Embryonic facial prominence (tissue), 1 donor: ENCODE measurements at regions not wholly inside any gene's neighbourhood (a gene's known extent, or its start where the extent isn't known, plus 50 kb on each side); places are given as distances from the start of the nearest gene placed in this dataset.
"Not testable (repeated sequence)": the region's sequence is repeated elsewhere in the genome, so short reads cannot be mapped to it uniquely, and the experiment has no call there.

Source experiments
- DNase-seq: peaks from one replicate; pipeline ENCODE4 v3.0.0-alpha.2; 2016; ENCODE audit errors: extremely low spot score

DNA sequence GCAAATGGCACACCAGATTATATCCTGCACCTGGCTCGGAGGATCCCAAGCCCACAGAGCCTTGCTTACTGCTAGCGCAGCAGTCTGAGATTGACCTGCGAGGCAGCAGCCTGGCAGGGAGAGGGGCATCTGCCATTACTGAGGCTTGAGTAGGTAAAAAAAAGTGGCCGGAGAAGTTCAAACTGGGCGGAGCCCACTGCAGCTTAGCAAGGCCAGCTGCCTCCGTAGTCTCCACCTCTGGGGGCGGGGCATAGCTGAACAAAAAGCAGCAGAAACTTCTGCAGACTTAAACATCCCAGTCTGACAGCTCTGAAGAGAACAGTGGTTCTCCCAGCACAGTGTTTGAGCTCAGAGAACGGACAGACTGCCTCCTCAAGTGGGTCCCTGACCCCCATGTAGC lies 85.4 kb upstream of the TMEM170B start:
- not testable (repeated sequence) for DNase-seq

DNA sequence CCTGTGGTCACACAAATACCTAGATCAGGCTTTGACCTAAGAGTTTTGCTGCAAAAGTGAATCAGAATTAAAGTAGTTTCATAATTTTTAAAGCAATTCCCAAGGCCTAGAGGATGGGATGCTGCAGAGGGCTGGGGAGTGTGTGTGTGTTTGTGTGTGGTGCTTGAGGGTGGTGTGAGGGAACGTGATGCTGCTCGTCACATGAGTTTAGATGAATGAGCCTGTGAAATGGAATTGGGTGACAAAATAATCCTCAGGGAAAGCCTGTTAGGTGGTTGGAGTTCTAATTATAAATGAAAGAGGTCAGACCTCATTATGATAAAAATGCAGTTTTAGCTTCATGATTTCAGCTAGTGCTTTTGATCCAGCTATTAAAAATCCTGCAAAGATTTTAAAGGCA lies 87.5 kb upstream of the TMEM170B start:
- DNase-seq = no peak

DNA sequence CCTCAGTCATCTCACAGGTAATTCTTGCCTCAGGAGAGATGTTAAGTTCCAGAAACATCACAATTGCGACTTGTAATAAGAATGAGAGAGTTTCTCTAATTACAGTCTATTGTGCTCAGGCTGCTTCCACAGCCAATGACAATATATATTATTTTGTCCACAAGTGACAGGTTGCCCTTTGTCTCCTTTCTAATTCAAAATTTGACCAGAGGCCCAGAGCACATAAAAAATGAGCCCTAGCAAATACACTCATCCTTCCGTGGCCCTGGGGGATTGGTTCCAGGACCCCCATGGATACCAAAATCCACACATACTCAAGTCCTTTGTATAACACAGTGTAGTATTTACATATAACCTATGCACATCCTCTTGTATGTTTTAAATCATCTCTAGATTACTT lies 88.1 kb upstream of the TMEM170B start:
- no peak for DNase-seq

DNA sequence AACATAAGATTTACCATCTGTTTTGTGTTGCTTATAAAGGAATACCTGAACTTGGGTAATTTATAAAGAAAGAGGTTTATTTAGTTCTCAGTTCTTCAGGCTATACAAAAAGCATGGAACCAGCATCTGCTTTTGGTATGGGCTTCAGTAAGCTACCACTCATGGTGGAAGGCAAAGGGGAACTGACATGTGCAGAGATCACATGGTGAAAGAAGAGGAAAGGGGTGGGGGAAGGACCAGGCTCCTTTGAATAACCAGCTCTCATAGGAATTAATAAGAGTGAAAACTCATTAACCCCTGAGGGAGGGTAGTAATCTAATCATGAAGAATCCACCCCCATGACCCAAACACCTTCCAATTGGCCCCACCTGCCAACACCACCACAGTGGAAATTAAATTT lies 89.5 kb upstream of the TMEM170B start:
- DNase-seq = no peak

DNA sequence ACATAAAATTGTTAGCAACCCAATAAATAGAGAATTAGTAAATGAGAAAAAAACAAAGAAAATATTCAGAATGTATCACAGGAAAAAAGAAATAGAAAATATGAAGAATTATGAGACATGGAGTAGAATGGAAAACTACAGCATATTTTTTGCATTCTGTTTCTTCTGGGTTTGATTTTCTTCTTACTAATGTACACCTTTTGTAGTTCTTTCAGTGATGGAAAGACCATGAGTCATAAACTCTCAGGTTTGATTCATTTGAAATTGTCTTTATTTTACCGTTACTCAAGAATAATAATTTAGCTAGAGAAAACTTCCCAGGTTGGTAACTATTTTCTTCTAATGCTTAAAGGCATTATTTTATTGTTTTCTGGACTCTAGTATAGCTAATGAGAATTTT lies 90.3 kb upstream of the TMEM170B start:
- DNase-seq = no peak

DNA sequence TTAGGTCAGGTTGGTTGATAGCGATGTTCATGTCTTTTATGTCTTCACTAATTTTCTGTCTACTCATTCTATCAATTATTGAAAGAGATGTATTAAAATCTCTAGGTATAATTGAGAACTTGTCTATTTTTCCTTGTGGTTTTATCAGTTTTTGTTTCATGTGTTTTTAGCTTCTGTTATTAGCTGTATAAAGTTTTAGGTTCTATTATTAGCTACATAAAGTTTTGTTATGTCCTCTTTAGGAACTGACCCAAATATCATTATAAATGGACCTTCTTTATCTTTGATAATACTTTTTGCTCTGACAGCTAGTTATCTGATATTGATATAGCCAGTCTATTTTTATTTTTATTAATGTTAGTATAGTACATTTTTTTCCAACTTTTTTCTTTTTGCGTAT lies 92.4 kb upstream of the TMEM170B start:
- no peak for DNase-seq

DNA sequence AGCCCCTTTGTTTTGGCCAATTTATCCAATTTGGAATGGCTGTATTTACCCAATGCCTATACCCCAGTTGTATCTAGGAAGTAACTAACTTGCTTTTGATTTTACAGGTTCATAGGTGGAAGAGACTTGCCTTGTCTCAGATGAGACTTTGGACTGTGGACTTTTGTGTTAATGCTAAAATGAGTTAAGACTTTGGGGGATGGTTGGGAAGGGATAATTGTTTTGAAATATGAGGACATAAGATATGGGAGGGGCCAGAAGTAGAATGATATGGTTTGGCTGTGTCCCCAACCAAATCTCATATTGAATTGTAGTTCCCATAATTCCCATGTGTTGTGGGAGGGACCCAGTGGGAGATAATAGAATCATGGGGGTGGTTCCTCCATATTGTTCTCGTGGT lies 94.4 kb upstream of the TMEM170B start:
- DNase-seq = not testable (repeated sequence)

DNA sequence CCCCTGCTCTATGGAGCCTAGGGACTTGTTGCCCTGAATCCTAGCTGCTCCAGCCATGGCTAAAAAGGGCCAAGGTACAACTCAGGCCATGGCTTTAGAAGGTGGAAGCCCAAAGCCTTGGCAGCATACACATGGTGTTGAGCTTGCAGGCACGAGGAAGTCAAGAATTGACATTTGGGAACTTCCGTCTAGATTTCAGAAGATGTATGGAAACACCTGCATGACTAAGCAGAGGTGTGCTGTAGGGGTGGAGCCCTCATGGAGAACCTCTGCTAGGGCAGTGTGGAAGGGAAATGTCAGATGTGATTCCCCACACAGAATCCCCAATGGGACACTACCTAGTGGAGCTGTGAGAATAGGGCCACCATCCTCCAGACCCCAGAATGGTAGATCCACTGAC lies 95.1 kb upstream of the TMEM170B start:
- DNase-seq = no peak

DNA sequence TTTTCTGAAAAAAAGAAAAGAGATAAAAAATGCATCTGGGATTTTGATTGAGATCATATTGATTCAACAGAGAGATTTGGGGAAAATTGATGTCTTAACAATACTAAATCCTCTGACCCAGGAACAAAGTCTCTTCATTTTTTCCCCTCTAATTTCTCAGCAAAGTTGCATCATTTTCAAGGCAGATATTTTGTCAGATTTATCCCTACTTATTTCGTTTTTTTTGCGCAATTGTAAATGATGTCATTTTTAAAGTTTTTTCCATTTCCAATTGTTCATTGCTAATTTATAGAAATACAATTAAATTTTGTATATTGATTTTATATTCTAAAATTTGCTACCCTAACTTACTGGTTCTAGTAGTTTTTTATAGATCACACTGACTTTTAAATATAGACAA lies 97.7 kb upstream of the TMEM170B start:
- DNase-seq = no peak

DNA sequence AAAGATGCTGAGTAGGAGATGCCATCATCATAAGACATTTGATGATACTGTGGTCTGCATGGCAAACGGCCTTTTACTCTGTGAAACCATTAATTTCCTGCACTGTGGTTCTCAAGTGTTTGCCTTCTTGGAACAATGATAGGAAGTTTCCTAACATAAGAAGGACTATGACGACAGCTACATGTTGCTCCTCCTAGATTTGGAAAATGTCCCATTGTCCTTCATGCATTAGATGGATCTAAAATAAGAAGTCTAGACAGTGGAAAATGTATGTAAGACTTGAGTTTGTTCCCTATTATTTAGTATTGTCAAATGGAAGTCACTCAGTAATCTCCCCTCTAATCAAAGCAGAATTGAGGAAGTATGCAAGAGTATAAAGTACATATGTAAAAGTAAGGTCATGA lies 98.5 kb upstream of the TMEM170B start:
- DNase-seq = no peak

DNA sequence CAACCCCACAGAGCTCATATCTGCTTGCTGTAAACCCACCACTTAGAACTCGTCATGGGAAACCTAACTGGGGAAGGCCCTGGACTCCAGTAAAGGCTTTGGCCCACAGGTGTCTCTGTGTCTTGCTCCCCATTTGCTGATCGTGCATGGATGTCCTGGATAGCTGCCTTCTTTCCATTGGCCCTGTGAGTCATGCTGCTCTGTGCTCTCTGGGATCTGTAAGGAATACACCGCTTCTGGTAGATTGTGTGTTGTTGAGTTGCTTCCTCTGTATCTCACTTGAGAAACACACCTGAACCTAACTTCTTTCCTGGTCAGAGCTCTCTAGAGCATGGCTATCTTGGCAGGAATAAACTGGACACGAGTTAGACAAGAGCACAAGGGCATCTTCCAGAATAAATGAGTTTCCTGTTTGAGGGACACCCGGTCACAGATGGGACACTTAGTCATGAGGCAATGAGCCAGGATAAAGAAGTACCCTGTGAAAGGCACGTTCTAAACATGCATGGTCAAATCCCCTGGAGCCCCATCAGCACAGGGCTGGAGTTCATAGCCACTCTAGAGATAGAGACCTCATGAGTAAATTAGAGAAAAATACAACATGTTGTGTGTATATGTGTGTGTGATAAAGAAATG lies 99.6 kb upstream of the TMEM170B start:
- DNase-seq = no peak

DNA sequence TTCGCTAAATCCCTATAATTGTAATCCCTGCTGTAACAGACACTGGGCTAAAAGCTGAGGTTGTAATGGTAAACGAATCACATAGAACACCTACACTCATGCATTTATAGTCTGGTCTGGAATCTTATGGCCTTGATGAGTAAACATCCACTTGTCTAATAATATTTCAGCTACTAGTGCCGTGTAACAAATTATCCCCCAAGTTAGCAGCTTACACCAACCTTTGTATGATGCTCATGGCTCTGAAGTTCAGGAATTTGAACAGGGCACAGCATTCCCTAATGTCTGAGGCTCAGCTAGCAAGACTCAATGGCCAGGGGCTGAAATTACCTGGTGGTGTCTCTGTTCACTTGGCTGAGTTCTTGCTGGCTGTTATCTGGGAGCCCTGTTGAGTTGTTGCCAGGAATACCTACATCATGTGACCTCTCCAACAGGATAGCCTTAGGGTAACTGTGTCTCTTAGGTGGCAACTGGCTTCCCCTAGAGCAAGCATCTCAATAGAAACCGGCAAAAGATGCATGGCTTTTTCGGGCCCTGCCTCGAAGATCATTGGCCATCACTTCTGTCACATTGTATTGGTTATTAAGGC lies 100.9 kb upstream of the TMEM170B start:
- DNase-seq = no peak

DNA sequence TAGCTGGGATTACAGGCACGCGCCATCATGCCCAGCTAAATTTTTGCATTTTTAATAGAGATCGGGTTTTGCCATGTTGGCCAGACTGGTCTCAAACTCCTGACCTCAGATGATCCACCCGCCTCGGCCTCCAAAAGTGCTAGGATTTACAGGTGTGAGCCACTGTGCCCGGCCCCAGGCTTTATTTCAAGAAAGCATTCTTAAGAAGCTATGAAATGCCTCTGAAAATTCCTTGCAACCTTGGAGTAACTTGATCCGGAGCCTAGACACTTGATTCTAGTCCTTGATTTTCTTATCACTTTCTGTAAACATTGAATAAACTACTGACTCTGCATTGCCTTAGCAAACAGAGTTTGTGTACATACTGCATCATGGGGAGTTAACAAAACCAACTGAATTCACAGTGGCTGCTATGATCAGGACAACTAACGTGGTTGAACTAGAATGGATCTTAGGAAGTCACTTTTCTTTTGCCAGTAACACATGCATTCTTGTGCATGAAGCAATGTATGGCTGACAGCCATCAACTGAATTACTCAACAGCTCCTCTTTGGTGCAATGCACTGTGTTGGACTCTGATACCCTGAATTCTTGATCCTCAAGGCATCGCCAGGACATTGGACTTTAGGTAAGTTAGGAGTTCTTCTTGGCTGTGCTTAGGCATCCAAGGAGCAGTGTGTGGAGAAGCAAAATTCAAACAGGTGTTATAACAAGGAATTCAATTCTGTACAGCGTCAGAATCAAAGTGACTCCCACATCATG lies 102.8 kb upstream of the TMEM170B start:
- DNase-seq = no peak

DNA sequence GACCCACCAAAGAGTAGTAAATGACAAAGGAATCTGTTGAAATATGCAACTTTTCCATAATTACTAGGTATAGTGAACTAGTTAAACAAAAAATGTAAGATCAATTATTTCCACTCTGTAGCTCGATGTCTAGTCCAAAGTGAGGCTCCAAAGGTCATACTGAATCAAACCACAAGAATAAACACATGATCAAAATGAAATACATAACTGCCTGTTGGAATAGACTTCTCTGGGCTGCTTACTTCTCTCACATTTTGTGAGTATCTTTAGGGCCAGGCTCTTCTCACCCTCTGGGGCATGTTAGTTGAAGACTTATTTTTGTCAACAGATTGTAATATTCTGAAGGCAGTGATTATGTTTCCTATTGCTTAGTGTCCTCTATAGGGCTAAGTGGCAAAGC lies 103.7 kb upstream of the TMEM170B start:
- DNase-seq = no peak

DNA sequence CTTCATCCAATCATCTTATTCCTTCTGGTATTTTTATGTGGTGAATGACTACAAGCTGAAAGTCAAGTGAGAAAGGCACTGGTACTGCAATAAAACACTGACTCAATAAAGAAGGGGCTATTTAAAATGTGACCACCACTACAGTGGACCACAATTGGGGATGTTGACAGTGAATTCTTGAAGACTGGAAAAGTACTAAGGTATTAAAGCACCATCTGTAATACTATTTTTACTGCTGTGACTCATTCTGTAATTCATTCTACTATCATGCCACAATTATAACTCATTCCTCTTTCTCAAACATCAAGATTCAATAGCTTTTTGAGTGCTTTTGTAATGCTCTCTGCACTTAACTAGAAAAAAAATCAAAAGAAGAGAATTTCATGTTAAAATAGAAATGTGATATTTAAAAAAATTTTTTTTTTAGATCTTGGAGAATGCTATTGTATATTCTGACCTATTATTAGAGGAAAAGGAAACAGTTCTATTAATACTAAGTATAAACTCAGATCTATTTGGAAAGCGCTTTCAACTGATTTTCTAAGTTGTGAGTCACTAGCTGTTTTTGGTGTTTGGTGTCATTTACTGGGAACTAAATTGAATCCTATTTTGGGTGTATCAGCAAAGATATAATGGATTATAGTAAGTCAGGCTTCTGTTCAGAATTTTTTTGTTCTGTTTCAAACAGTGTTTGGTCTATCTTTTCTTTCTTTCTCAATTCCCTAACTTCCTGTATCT lies 104.7 kb upstream of the TMEM170B start:
- DNase-seq = no peak

DNA sequence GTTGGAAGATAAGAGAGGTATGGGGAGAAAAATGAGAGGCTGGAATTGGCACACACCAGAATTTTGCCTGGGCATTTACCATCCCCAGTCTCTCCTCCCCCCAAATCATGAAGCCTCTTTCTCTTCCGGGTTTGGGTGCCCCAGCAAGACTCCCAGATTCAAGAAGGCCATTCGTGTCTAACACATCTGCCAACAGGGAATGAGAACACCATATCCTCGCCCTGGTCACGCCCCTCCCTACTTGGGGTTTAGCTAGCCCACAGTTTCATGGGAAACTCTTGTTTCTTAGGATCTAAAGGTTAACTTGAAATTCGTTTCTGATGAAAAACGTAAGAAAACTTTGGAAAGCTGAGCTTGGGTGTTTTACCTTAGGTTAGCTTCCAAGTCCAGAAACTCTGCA lies 105.5 kb upstream of the TMEM170B start:
- DNase-seq = no peak

DNA sequence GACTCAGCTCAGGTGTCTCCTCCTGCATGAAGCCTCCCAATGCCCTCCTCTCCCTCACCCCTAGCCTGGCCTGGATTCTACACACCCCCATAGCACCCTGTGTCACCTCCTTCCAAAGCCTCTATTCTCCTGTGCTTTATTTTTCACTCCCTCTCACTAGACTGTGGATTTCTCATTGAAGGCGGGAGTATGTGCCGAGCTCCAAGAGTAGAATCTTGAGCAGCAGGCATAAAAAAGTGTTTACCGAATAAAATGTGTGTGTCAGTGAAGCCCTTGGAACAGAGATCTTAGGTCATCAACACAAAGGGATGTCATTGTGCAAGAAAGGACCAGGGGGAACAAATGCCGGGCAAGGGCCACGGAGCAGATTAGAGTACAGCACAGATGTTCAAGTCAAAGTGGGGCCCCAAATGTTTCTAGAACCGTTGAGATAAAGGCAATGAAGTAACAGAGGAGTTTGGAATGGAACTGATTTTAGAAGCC lies 106.1 kb upstream of the TMEM170B start:
- DNase-seq = no peak

DNA sequence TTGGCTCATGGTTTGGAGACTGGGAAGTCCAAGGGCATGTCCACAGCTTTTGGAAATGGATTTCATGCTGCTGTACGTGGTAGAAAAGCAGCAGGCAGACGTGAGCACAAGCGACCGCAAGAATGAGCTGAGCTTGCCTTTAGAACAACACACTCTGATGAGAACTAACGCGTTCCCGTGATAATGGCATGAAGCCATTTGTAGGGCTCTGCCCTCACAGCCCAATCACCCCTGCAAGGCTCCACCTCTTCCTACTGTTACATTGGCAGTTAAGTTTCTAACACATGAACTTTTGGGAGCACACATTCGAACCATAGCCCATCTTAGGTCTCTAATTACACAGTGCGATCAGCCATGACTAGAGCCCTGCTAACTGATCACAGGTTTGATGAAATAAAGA lies 107.5 kb upstream of the TMEM170B start:
- DNase-seq = no peak

DNA sequence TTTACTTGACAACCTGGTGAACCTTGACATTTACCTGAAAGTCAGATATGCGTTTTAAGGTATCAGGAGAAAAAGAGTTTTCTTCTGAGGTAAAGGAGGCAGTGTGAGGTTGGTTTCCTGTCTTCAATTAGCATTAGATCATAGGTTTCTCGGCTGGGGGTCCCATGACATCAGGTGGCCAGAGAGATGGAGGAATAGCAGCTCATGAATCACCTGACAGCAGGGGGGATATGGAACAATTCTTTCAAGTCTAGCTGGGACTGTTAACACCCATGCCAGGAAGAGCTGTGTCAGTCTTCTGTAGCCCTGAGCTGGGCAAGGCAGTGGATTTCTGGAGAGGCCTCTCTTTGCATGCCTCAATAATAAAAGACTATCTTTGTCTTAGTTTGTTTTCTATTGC lies 108.0 kb upstream of the TMEM170B start:
- no peak for DNase-seq

DNA sequence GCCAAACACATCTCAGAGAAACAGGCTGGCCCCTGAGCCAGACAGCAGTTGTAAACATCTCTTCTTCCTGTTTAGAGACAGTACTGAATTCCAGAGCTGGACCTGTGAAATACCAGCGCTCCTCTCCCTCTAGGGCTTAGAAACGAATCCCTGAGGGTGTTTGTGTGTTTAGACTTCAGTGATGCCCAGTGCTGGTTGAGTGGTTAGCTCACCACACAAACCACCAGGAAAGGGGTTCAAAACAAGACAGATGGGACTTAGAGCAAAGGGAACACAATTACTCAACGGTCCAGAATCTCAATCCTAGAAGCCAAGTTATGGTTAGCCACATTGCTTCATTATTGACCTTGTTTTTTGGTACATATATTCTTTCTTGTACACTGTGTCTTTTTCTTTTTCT lies 108.7 kb upstream of the TMEM170B start:
- DNase-seq = no peak

DNA sequence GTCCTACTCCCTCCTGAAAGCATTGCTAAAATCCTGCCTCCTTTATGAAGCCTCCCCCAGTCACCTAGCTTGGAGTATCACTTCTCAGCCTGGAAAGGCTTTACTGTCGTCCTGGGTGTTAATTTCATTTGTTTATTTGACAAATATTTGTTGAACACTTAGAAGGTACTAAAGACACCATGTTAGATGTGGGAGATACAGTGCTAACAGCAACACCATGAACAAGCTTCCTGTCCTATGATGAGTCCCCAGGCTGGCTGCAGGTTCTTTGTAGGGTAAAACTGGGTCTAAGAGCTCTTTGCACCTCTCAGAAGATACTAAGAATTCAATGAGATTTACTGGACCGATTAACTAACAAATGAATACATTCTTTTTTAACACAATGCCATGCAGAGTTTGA lies 109.2 kb upstream of the TMEM170B start:
- no peak for DNase-seq

DNA sequence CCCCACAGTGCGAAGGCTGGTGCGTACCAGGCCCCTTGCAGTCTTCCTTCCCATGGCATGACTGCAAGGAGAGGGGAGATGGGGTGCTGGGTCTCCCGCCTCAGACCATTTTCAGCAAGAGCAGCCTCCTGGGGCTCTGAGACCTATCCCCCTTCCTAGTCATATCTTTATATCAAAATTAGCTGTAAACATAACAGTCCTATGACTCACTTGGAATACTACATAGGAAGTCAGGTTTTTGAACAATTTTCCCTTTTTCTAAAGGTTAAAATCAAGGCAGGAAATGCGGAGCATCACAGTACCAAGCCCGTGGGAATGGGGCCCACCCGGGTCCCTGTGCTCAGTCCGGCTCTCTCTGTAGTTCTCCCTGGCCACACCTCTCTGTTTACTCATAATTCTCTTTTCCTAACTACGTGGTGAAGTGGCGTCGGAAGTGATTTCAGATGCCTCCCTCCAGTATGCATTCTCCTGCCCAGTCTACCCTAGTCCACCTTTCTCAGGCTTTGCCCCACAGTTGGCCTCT lies 109.8 kb upstream of the TMEM170B start:
- DNase-seq = no peak
